ENCODE measurements at regions not wholly inside any gene's neighbourhood (a gene's known extent, or its start where the extent isn't known, plus 50 kb on each side); places are given as distances from the start of the nearest gene placed in this dataset.

DNA sequence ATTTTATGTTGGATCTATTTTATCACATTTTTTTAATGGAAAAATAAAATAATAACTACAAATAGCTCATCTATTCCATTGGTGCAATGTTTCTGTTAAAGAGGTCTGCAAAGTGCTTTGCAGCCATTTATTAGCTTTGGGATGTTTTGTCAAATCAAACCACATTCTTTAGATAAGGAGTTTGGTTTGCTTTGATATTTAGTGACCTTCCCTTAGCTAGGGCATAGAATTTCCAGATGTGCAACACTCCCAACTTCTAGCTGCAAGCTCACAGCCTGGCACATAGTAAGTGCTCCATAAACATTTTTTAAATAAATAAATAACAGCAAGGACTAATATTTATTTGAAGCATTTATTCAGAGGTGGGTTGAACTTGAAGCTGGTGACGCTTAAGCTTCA, 80.4 kb upstream of the ARHGAP29 start (continued):
- TF ChIP-seq, protein P1, sequence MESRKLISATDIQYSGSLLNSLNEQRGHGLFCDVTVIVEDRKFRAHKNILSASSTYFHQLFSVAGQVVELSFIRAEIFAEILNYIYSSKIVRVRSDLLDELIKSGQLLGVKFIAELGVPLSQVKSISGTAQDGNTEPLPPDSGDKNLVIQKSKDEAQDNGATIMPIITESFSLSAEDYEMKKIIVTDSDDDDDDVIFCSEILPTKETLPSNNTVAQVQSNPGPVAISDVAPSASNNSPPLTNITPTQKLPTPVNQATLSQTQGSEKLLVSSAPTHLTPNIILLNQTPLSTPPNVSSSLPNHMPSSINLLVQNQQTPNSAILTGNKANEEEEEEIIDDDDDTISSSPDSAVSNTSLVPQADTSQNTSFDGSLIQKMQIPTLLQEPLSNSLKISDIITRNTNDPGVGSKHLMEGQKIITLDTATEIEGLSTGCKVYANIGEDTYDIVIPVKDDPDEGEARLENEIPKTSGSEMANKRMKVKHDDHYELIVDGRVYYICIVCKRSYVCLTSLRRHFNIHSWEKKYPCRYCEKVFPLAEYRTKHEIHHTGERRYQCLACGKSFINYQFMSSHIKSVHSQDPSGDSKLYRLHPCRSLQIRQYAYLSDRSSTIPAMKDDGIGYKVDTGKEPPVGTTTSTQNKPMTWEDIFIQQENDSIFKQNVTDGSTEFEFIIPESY (CRISPR knock-in tag; IDR thresholded peaks at IDR 0.05) = no peak
- TF ChIP-seq NCOA2 (CRISPR knock-in tag; IDR thresholded peaks at IDR 0.05) (peak; percentile 26; the same call in 1 of the 2 replicates), ZSCAN29 (CRISPR knock-in tag; conservative IDR thresholded peaks at IDR 0.05) (0 out of 2 replicates have a peak, but pooled peaks have one; percentile 48), DMAP1 (CRISPR knock-in tag; IDR thresholded peaks at IDR 0.05) (no peak), ZNF10 (CRISPR knock-in tag; IDR thresholded peaks at IDR 0.05; ENCODE audit: borderline replicate concordance, low read depth) (no peak), TCF7 (IDR thresholded peaks at IDR 0.05; ENCODE audit: low read depth) (0 out of 2 replicates have a peak, but pooled peaks have one; percentile 8), ZNF34 (CRISPR knock-in tag; IDR thresholded peaks at IDR 0.05; ENCODE audit: borderline replicate concordance) (0 out of 2 replicates have a peak, but pooled peaks have one; percentile 19), CAMTA2 (CRISPR knock-in tag; IDR thresholded peaks at IDR 0.05; ENCODE audit: borderline replicate concordance) (no peak), RXRB (CRISPR knock-in tag; IDR thresholded peaks at IDR 0.05; ENCODE audit: borderline replicate concordance) (no peak), ZNF556 (CRISPR knock-in tag; IDR thresholded peaks at IDR 0.05; ENCODE audit: borderline replicate concordance) (no peak)
- TF ChIP-seq, protein P2, sequence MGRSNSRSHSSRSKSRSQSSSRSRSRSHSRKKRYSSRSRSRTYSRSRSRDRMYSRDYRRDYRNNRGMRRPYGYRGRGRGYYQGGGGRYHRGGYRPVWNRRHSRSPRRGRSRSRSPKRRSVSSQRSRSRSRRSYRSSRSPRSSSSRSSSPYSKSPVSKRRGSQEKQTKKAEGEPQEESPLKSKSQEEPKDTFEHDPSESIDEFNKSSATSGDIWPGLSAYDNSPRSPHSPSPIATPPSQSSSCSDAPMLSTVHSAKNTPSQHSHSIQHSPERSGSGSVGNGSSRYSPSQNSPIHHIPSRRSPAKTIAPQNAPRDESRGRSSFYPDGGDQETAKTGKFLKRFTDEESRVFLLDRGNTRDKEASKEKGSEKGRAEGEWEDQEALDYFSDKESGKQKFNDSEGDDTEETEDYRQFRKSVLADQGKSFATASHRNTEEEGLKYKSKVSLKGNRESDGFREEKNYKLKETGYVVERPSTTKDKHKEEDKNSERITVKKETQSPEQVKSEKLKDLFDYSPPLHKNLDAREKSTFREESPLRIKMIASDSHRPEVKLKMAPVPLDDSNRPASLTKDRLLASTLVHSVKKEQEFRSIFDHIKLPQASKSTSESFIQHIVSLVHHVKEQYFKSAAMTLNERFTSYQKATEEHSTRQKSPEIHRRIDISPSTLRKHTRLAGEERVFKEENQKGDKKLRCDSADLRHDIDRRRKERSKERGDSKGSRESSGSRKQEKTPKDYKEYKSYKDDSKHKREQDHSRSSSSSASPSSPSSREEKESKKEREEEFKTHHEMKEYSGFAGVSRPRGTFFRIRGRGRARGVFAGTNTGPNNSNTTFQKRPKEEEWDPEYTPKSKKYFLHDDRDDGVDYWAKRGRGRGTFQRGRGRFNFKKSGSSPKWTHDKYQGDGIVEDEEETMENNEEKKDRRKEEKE (IDR thresholded peaks at IDR 0.05) = no peak
- TF ChIP-seq, protein P3, sequence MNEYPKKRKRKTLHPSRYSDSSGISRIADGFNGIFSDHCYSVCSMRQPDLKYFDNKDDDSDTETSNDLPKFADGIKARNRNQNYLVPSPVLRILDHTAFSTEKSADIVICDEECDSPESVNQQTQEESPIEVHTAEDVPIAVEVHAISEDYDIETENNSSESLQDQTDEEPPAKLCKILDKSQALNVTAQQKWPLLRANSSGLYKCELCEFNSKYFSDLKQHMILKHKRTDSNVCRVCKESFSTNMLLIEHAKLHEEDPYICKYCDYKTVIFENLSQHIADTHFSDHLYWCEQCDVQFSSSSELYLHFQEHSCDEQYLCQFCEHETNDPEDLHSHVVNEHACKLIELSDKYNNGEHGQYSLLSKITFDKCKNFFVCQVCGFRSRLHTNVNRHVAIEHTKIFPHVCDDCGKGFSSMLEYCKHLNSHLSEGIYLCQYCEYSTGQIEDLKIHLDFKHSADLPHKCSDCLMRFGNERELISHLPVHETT (CRISPR knock-in tag; conservative IDR thresholded peaks at IDR 0.05) = no peak

All from HepG2 (cell line).